ENCODE measurements at regions not wholly inside any gene's neighbourhood (a gene's known extent, or its start where the extent isn't known, plus 50 kb on each side); places are given as distances from the start of the nearest gene placed in this dataset.

DNA sequence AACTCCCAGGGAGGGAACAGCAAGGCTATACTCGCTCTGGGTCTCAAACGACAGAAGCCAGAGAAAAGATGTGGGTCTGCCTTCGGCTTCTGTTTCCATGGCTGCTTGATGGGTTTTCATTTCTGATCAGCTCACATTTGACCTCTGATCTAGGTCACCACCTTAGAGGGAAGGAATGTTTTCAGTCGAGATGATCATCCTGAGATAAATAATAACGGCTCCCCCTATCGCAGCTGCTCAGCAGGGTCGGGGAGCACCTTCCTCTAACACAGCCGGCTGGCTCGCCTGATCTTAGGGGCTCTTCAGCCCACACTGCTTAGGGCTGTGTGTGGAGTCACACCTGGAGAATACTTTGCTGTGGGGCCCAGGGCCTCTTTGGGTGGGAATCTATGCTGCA, 53.1 kb upstream of the ZNF648 start:
- H3K27ac Mint-ChIP-seq (ENCODE audit: unreplicated experiment), result no peak overlapping the region
- TF ChIP-seq CTCF (IDR thresholded peaks at IDR 0.05), result no peak

GRCh38 chr1:182113879-182114626, 52.5 kb upstream of the ZNF648 start:
- H3K9me3 Mint-ChIP-seq (ENCODE audit: unreplicated experiment), result no peaks in the 10 kb centered on the region
- H3K27ac Mint-ChIP-seq (ENCODE audit: unreplicated experiment), result no peak overlapping the region
- no peak for TF ChIP-seq CTCF (IDR thresholded peaks at IDR 0.05)
- DNase-seq (ENCODE audit: extremely low spot score, unreplicated experiment), result no peak
- peaks cover 11% of the 10 kb centered on the region for H3K27me3 Mint-ChIP-seq (ENCODE audit: unreplicated experiment)
- H3K36me3 Mint-ChIP-seq (ENCODE audit: unreplicated experiment), result no peaks in the 10 kb centered on the region
- H3K4me3 Mint-ChIP-seq (ENCODE audit: unreplicated experiment), result no peak overlapping the region
- H3K4me1 Mint-ChIP-seq (ENCODE audit: unreplicated experiment), result peaks cover 1% of the 10 kb centered on the region

More for the DNA sequence above, 53.1 kb upstream of the ZNF648 start:
- Mint-ChIP-seq H3K9me3 (ENCODE audit: unreplicated experiment) (no peaks in the 10 kb centered on the region), H3K36me3 (ENCODE audit: unreplicated experiment) (no peaks in the 10 kb centered on the region), H3K4me1 (ENCODE audit: unreplicated experiment) (peaks cover 1% of the 10 kb centered on the region), H3K27me3 (ENCODE audit: unreplicated experiment) (peaks cover 11% of the 10 kb centered on the region), H3K4me3 (ENCODE audit: unreplicated experiment) (no peak overlapping the region)
- DNase-seq (ENCODE audit: extremely low spot score, unreplicated experiment), result no peak

GRCh38 chr1:182111496-182111895, 50.0 kb upstream of the ZNF648 start:
- Mint-ChIP-seq H3K4me3 (ENCODE audit: unreplicated experiment) (no peak overlapping the region), H3K4me1 (ENCODE audit: unreplicated experiment) (peaks cover 1% of the 10 kb centered on the region), H3K27ac (ENCODE audit: unreplicated experiment) (no peak overlapping the region), H3K27me3 (ENCODE audit: unreplicated experiment) (peaks cover 23% of the 10 kb centered on the region), H3K36me3 (ENCODE audit: unreplicated experiment) (no peaks in the 10 kb centered on the region), H3K9me3 (ENCODE audit: unreplicated experiment) (no peaks in the 10 kb centered on the region)
- TF ChIP-seq CTCF (IDR thresholded peaks at IDR 0.05), result no peak
- DNase-seq (ENCODE audit: extremely low spot score, unreplicated experiment), result no peak

All from osteocyte (in vitro differentiated cells).